B cell (primary cell): ENCODE measurements at regions not wholly inside any gene's neighbourhood (a gene's known extent, or its start where the extent isn't known, plus 50 kb on each side); places are given as distances from the start of the nearest gene placed in this dataset.

Source experiments
- ATAC-seq: fragments of 200-7000 bp; cut with Tn5 transposase; one replicate; pipeline ENCODE4 v1.10.0; 2021; ENCODE audit warnings: low read depth, mild to moderate bottlenecking, moderate number of reproducible peaks, moderate library complexity
- CTCF ChIA-PET: fragments of 350-600 bp; sonication (Branson Sonifier 250); formaldehyde crosslinking; loops from one replicate; lab custom pipeline; 2021; ENCODE audit warnings: antibody characterized with exemption, inconsistent platforms; lab: Charles Lee
- POLR2A ChIA-PET: fragments of 350-600 bp; sonication (Branson Sonifier 250); formaldehyde crosslinking; loops from one replicate; lab custom pipeline; 2021; ENCODE audit warnings: antibody characterized with exemption; lab: Charles Lee
- DNase-seq: peaks from one replicate; pipeline ENCODE4 v3.0.0; 2013
- H2AFZ ChIP-seq: 2 replicates; pipeline ENCODE4 v1.6.1; 2012; ENCODE audit warnings: mild to moderate bottlenecking, low read depth, low read length; ENCODE audit not compliant: insufficient read depth, poor library complexity, severe bottlenecking
- H3K27ac ChIP-seq, 2 donors: 1 replicate in 1 of 2; 2 replicates in 1 of 2; pipeline ENCODE4 v1.5.1; 2012 to 2013; ENCODE audit warnings: low read length in 2 of 2, mild to moderate bottlenecking in 2 of 2, moderate library complexity in 1 of 2
- H3K27me3 ChIP-seq, 4 experiments: fragments of 200-600 bp in 1 of 4; sonication (generic) in 1 of 4; replicated peaks in 1 of 4; 1 replicate in 2 of 4; 2 replicates in 2 of 4; pipeline versions ENCODE4 v1.6.1 to v1.7.0; 2013 to 2016; ENCODE audit warnings: low read length in 3 of 4, mild to moderate bottlenecking in 2 of 4, mixed read lengths in 1 of 4, moderate library complexity in 1 of 4; ENCODE audit not compliant: insufficient read depth in 4 of 4, control insufficient read depth in 3 of 4; ENCODE audit errors: control extremely low read depth in 1 of 4
- H3K36me3 ChIP-seq, 2 experiments: replicated peaks in 1 of 2; 1 replicate in 1 of 2; 2 replicates in 1 of 2; pipeline versions ENCODE4 v1.6.1 to v1.7.1; 2013; ENCODE audit warnings: low read length in 1 of 2; ENCODE audit not compliant: insufficient read depth in 2 of 2, control insufficient read depth in 1 of 2; ENCODE audit errors: control extremely low read depth in 1 of 2, extremely low read depth in 1 of 2
- H3K4me1 ChIP-seq, 2 donors: fragments of 200-600 bp in 1 of 2; sonication (generic) in 1 of 2; 1 replicate in 1 of 2; 2 replicates in 1 of 2; pipeline versions ENCODE4 v1.5.1 to v1.6.1; 2013 to 2017; ENCODE audit warnings: low read length in 2 of 2; ENCODE audit not compliant: control insufficient read depth in 2 of 2, insufficient read depth in 2 of 2
- H3K4me2 ChIP-seq: replicated peaks from 2 replicates; pipeline ENCODE3; 2012; ENCODE audit warnings: mild to moderate bottlenecking, low read depth, low read length; ENCODE audit not compliant: poor library complexity, severe bottlenecking
- H3K4me3 ChIP-seq, 5 experiments: fragments of 200-600 bp in 1 of 5; sonication (generic) in 1 of 5; 1 replicate in 3 of 5; 2 replicates in 2 of 5; pipeline versions ENCODE4 v1.5.1 to v1.7.0; 2011 to 2016; ENCODE audit warnings: low read length in 4 of 5, mild to moderate bottlenecking in 4 of 5, low read depth in 2 of 5, control low read depth in 1 of 5, moderate library complexity in 1 of 5; ENCODE audit not compliant: insufficient read depth in 1 of 5; ENCODE audit errors: control extremely low read depth in 1 of 5, extremely low read depth in 1 of 5
- H3K79me2 ChIP-seq: fragments of 200-600 bp; sonication (generic); one replicate; pipeline ENCODE4 v1.6.0; 2016; ENCODE audit warnings: low read length; ENCODE audit not compliant: control insufficient read depth, insufficient read depth
- H3K9ac ChIP-seq: fragments of 200-600 bp; sonication (generic); 2 replicates; pipeline ENCODE4 v1.6.1; 2017; ENCODE audit warnings: mild to moderate bottlenecking, low read length, moderate library complexity
- H3K9me3 ChIP-seq, 3 donors: one replicate each; pipeline versions ENCODE4 v1.6.1 to v1.7.1; 2013; ENCODE audit warnings: low read length in 2 of 3; ENCODE audit not compliant: control insufficient read depth in 2 of 3, insufficient read depth in 1 of 3; ENCODE audit errors: control extremely low read depth in 1 of 3
- H4K20me1 ChIP-seq: 2 replicates; pipeline ENCODE4 v1.6.0; 2012; ENCODE audit warnings: mild to moderate bottlenecking, low read length; ENCODE audit not compliant: insufficient read depth, control insufficient read depth, poor library complexity, severe bottlenecking
- H3K27ac Mint-ChIP-seq: one replicate; pipeline ENCODE4 v1.8.0; 2021; ENCODE audit warnings: mixed read lengths
- H3K27me3 Mint-ChIP-seq: one replicate; pipeline ENCODE4 v1.8.0; 2021; ENCODE audit warnings: mixed read lengths
- H3K4me1 Mint-ChIP-seq: one replicate; pipeline ENCODE4 v1.8.0; 2021; ENCODE audit warnings: mixed read lengths
- H3K4me3 Mint-ChIP-seq: one replicate; pipeline ENCODE4 v1.8.0; 2021; ENCODE audit warnings: mixed read lengths
- H3K9me3 Mint-ChIP-seq: one replicate; pipeline ENCODE4 v1.8.0; 2022; ENCODE audit warnings: mixed read lengths; ENCODE audit not compliant: insufficient read depth
- CTCF ChIP-seq: fragments of 200-600 bp; IDR thresholded peaks from one replicate; pipeline ENCODE4 v1.8.0; 2022; ENCODE audit warnings: antibody characterized with exemption, mild to moderate bottlenecking
- EZH2 ChIP-seq: IDR thresholded peaks from 2 replicates; pipeline ENCODE4 v1.6.1; 2012; ENCODE audit warnings: borderline replicate concordance, low read depth, mild to moderate bottlenecking, moderate library complexity, low read length; ENCODE audit not compliant: insufficient read depth, poor library complexity, severe bottlenecking
- WGBS: methylation state at CpG from one replicate; pipeline ENCODE4 v1.1.5; 2013; ENCODE audit warnings: missing lambda C conversion rate; ENCODE audit not compliant: insufficient coverage; 5-methylcytosine and 5-hydroxymethylcytosine counted together
- intact Hi-C: fragments of 100-400 bp; cut with micrococcal nuclease; formaldehyde crosslinking; loops from one replicate; pipeline ENCODE4 v1.10.0; 2022

GRCh38 chr1:114295321-114295720 lies 141.7 kb upstream of the SYT6 start:
- no peaks in the 10 kb centered on the region for H3K36me3 ChIP-seq
- H3K9ac ChIP-seq: no peak overlapping the region
- no peak overlapping the region for H2AFZ ChIP-seq
- 82% methylated on average over 4 of the region's 6 CpGs for WGBS
- intact Hi-C loops: no loop called here
- ATAC-seq: no peak
- Mint-ChIP-seq H3K4me1 (no peaks in the 10 kb centered on the region), H3K9me3 (no peaks in the 10 kb centered on the region), H3K27me3 (peaks cover 25% of the 10 kb centered on the region), H3K27ac (no peak overlapping the region), H3K4me3 (no peak overlapping the region)
- H3K79me2 ChIP-seq: no peaks in the 10 kb centered on the region
- H4K20me1 ChIP-seq: no peaks in the 10 kb centered on the region
- POLR2A ChIA-PET: no interaction called here
- CTCF ChIA-PET: no interaction called here
- H3K4me1 ChIP-seq: no peaks in the 10 kb centered on the region
- H3K4me3 ChIP-seq: no peak overlapping the region
- H3K4me2 ChIP-seq: no peak overlapping the region
- H3K9me3 ChIP-seq: no peaks in the 10 kb centered on the region
- no peak overlapping the region for H3K27ac ChIP-seq
- DNase-seq: no peak
- peaks cover 0 to 3% (median 1%) of the 10 kb centered on the region in 4 experiments for H3K27me3 ChIP-seq
- TF ChIP-seq EZH2 (no peak), CTCF (no peak)

GRCh38 chr1:114292835-114293234 lies 139.2 kb upstream of the SYT6 start:
- ChIA-PET POLR2A (no interaction called here), CTCF (interaction anchor here (0.8 kb wide), 1 partner anchor 10 kb away, joined by 4 read pairs; no protein-coding TSS in a partner anchor)
- DNase-seq (no peak), ATAC-seq (no peak)
- Histone ChIP-seq H3K4me1 (no peaks in the 10 kb centered on the region), H3K4me2 (no peak overlapping the region), H3K27ac (no peak overlapping the region), H2AFZ (no peak overlapping the region), H4K20me1 (no peaks in the 10 kb centered on the region), H3K9me3 (no peaks in the 10 kb centered on the region), H3K79me2 (no peaks in the 10 kb centered on the region), H3K36me3 (no peaks in the 10 kb centered on the region), H3K27me3 (no peaks in the 10 kb centered on the region), H3K9ac (no peak overlapping the region), H3K4me3 (no peak overlapping the region)
- WGBS: no CpG with 5 or more reads among the region's 2 CpGs
- TF ChIP-seq EZH2 (no peak), CTCF (no peak)
- no peaks in the 10 kb centered on the region for H3K4me1 Mint-ChIP-seq
- intact Hi-C loops: no loop called here
- H3K27me3 Mint-ChIP-seq: peaks cover 17% of the 10 kb centered on the region
- H3K27ac Mint-ChIP-seq: no peak overlapping the region
- no peaks in the 10 kb centered on the region for H3K9me3 Mint-ChIP-seq
- no peak overlapping the region for H3K4me3 Mint-ChIP-seq
